Prostate gland (tissue), 2 donors: ENCODE measurements at regions not wholly inside any gene's neighbourhood (a gene's known extent, or its start where the extent isn't known, plus 50 kb on each side); places are given as distances from the start of the nearest gene placed in this dataset.

Source experiments
- CTCF ChIP-seq, 4 experiments: fragments of 200-600 bp in 2 of 4; fragments of 450-650 bp in 2 of 4; sonication (generic) in 2 of 4; IDR thresholded peaks; 1 replicate in 3 of 4; 2 replicates in 1 of 4; pipeline ENCODE4 v1.5.1; 2016 to 2019; ENCODE audit warnings: antibody characterized with exemption in 4 of 4, mild to moderate bottlenecking in 2 of 4, moderate library complexity in 2 of 4
- POLR2A ChIP-seq: fragments of 450-650 bp; IDR thresholded peaks from one replicate; pipeline ENCODE4 v1.6.1; 2016; ENCODE audit warnings: antibody characterized with exemption, mild to moderate bottlenecking

- TF ChIP-seq POLR2A = no peak
- no peak for TF ChIP-seq CTCF (IDR thresholded peaks at IDR 0.05)
Measured at GRCh38 chr13:104980586-104980985, 1554.9 kb downstream of the EFNB2 start.
